GM21423 (cell line): ENCODE measurements at regions not wholly inside any gene's neighbourhood (a gene's known extent, or its start where the extent isn't known, plus 50 kb on each side); places are given as distances from the start of the nearest gene placed in this dataset.

ENCODE experiments used
- ATAC-seq: cut with Tn5 transposase; IDR thresholded peaks from one replicate; pipeline ENCODE4 v1.9.1; 2021; ENCODE audit warnings: mild to moderate bottlenecking, moderate library complexity; ENCODE audit not compliant: unreplicated experiment

GRCh38 chr16:65783709-65784474, 582.6 kb upstream of the CDH5 start:
- ATAC-seq: no peak

DNA sequence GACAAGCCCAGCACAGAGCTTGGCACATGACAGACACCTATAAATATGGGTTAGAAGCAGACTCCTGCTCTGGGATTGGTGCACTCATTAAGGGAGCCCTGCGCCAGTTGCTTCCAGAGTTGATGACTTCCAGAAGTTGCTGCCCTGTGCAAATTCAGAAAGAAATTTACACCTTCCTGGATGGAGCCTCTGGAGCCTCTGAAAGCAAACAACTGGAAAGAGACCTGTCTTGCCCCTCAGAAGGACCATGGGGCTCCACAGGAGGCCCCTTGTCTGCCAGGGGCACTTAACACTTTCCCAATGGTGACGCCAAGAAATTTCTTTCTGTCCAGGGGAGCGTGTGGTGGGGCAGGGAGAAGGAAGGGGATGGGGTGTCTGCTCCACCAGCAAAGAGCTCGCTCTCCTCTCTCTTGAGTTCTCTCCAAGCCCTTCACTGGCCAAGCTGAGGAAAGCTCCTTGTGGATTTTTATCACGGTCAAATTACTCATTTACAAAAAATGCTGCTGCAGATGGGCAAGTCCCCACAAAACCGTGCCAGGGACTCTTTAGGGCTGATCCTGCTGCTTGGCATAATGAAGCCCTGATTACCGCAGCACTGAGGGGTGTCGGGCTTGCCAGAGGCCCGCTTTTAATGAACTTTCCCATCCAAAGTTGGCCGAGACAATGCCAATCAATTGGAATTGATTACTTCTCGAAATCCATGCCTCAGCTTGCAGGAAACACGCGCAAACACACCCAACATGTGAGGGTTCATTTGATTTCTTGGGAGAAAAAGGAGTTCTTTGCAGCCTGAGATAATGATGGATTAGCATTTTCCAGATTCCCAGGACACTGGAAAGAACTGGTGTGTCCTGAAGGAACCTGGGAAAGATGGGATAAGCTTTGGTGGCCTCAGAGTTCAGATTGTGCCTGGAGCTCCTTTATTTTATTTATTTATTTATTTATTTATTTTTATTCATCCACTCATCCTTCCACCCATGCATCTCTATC, 583.6 kb upstream of the CDH5 start:
- ATAC-seq: no peak

- ATAC-seq: no peak
Measured at GRCh38 chr16:65781855-65782254, 584.6 kb upstream of the CDH5 start.

DNA sequence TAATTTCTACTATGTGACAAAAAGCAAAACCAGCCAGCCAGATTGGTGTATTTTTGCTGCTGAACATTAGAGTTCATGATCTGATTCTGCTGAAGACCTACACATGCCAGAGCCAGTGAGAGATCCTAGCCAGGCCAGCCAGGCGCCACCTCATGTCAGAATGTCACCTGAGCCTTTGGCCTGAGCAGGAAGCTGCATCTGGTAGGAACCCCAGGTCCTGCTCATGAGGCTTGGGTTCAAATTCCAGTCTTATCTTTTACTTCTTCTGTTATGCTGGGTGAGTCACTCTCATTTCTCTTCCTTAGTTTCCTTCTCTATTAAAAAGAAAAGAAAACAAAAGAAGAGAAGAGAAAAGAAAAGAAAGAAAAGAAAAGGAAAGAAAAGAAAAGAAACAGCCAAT, 585.1 kb upstream of the CDH5 start:
- no peak for ATAC-seq

DNA sequence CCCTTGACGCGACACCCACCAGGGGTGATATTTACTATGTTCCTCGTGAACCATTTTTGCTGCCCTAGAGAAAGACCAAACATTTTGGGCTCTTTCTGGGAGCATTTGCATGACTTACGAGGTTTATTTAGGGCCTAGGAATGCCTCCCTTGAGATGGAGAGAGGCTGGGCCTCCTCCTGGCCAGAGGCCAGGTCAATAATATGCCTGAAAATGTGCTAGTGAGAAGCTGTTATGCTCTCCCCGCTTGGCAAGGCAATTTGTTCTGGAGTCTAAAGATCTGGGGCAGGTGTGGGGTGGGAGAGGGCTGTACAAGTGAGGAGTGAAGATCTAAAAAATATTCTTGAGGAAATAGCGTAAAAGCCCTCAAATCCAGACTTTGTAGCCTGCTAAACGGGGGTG, 587.3 kb upstream of the CDH5 start:
- no peak for ATAC-seq

GRCh38 chr16:65776639-65777183, 589.8 kb upstream of the CDH5 start:
- no peak for ATAC-seq

DNA sequence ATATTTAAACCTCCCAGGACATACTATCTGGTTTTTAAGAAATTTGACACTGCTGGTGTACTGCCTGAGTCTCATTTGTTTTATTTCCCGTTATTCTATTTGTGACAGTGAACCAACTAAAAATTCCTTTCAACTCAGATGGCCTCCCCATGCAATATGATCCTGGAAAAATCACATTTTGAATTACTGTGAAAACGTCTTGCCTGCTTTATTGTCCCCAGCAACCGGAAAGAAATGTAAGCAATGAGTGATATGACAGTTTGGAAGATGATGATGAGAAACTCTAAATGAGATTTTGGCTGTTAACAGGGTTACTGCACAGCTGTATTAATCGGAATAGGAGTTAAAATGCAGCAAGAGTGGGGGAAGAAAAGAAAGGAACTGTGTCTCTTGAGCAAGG, 590.7 kb upstream of the CDH5 start:
- no peak for ATAC-seq

DNA sequence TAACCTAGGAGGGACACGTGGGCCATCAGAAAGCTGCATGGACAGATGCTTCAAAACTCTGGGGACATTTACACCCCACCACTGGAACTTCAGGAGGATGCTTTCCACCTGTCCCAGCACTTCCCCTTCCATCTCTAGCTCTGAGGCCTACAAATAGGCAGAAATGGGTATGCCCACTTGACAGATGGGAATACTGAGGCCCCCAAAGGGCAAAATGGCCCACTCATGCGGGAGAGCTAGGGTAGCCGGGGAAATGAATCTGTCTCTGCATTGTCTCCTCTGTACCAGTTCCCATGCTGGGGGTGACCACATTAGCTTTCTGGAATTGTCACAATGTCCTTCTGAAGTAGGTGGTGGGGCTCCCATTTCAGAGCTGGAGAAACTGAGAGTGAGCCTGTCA, 592.1 kb upstream of the CDH5 start:
- no peak for ATAC-seq

- ATAC-seq: no peak
Measured at GRCh38 chr16:65773301-65773874, 593.1 kb upstream of the CDH5 start.

DNA sequence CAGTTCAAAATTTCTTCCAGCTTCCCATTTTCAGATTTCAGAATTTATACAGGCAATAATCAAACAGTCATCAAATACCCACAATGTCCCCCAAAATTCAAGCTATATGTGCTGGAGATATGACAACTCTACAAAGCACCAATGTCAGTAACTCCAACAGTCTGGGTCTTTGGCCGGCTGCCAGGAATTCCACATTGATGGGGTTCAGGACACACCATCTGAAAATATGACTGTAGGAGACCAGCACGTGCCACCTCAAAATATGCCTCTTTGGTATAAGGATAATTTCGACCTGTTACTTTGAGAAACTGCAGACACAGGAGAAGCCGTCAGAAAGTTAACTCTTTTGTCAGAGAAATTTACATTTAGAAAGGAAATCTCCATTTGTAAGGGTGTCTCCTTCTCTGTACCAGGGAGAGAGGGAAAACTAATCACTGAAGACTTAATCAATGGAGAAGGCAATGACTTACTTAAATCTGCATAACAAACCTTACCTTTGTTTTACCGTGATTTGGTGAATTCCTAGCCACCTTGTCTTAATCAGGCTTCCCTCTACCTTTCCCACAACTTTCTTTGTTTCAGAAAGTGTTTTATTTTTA, 594.3 kb upstream of the CDH5 start:
- no peak for ATAC-seq

DNA sequence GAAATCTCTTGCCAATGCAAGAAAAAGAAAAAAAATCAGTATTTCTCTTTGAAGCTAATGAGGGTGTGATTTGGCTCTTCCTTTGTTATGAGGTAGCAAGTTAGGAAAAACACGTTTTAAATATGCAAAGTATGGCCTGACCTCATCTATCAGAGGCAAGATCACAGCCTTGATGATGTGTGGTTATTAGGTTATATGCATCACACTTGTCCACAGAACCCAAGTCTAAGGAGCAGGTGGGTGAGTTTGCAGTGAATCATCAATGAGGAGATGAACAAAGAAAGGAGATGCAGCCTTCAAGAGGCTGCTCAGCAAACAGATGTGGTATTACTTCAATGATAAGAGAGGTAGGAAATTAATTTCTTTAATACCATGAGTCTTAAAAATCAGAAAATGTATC, 594.8 kb upstream of the CDH5 start:
- ATAC-seq: no peak

GRCh38 chr16:65770752-65771151, 595.7 kb upstream of the CDH5 start:
- no peak for ATAC-seq

GRCh38 chr16:65769776-65770438, 596.6 kb upstream of the CDH5 start:
- ATAC-seq: no peak

GRCh38 chr16:65769055-65769465, 597.4 kb upstream of the CDH5 start:
- ATAC-seq: no peak

DNA sequence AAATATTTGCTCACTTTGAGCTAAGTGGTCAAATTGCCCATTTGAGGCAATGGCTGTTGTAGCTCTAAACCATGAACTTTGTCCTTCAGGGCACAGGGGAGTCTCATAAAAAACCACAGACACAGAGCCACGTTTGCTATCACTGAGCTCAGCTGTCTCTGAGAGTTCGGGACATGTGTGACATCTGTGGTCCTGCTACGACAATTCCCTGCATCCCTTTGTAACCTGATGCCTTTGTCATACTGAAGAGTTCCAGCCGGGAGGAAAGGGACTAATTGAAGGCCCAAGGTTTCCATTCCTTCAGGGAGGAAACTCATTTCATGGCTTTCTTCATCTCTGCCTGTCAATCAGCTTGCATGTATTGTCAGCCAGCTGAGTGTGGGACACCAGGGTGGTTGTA, 599.4 kb upstream of the CDH5 start:
- ATAC-seq: no peak

DNA sequence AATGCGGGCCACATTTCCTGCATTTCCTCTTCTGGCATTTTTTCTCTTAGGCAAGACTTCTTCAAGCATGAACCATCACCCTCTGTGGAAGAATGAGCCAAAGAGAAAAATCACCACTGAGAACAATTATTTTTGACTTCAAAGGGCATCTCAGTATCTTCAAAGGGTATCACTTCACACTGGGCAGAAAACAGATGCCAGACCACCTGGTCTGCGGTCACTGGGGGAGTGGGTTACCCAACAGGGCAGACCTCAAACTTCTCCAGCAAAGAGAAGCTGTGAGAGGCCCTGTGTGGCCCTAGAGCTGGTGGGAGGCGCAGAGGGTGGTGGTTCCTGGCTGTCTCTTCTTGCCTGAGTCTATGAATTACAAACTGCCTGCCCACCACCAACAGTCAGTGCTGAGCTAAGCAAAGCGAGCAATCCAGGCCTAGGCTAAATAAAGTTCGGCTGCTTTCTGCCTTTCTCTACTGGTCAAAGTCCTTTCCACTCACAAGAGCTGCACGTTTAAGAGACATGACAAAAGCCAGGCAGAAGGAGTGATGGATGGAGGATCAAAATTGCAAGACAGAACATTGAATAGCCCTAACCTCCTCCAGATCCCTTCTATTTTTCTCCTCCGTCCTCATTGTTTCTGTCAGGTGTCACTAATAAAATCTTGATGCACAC, 602.7 kb upstream of the CDH5 start:
- ATAC-seq: no peak

DNA sequence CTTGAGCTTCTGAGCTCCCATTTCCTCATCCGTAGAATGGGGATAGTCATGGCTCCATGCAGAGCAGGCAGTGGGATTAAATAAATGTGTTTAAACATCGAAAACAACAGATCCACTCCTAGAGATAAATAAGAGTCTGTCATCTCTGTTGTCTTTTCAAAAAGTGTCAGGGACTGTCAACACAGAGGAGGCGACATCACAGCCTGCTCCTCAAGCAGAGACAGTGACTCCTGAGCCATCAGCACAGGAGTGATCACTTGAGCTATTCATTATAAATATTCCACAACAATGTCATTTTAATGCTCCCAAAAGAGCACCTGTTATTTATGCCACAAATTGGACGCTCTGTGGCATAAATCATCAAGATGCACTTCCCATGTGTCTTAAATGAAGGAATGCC, 605.6 kb upstream of the CDH5 start:
- ATAC-seq: no peak

DNA sequence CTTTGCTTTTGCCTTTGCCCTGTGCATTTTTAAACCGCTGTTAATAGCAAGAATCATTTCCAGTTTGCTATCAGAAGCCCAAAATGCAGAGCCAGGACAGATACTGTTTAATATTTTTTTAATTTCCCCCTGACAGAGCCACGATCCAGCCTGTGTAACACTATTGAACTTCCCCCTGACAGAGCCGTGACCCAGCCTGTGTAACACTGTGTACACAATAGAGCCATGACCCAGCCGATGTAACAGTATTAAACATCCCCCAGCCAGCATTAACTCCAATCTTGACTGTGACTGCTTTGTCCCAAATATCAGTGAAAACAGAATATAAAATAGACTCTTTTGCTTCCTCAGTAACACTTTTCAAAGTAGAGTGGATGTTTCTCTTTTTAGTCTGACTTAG, 607.9 kb upstream of the CDH5 start:
- ATAC-seq: no peak

- no peak for ATAC-seq
Measured at GRCh38 chr16:65757064-65757463, 609.4 kb upstream of the CDH5 start.

- ATAC-seq: no peak
Measured at GRCh38 chr16:65756163-65756562, 610.3 kb upstream of the CDH5 start.
